ENCODE measurements at regions not wholly inside any gene's neighbourhood (a gene's known extent, or its start where the extent isn't known, plus 50 kb on each side); places are given as distances from the start of the nearest gene placed in this dataset.

- no peak for TF ChIP-seq REST (IDR thresholded peaks at IDR 0.05; ENCODE audit: low read depth, low read length)
- no peak for TF ChIP-seq TCF12 (IDR thresholded peaks at IDR 0.05)
- no peak for TF ChIP-seq FOSL2 (IDR thresholded peaks at IDR 0.05; ENCODE audit: borderline replicate concordance, low read depth)
- TF ChIP-seq GATA2 (CRISPR knock-in tag; IDR thresholded peaks at IDR 0.05), result no peak
- no peak for TF ChIP-seq EP300 (IDR thresholded peaks at IDR 0.05; ENCODE audit: borderline replicate concordance in 1 of 2, low read depth in 1 of 2, low read length in 1 of 2)
Observed at GRCh38 chr9:88892724-88893123, 98.5 kb upstream of the S1PR3 start (continued).

- Histone ChIP-seq H3K36me3 (replicated peaks in 1 of 2; ENCODE audit: control insufficient read depth in 1 of 2, insufficient read depth in 2 of 2, low read length in 1 of 2) (no peaks in the 10 kb centered on the region), H3K4me2 (no peak overlapping the region), H2AFZ (ENCODE audit: low read depth) (no peak overlapping the region), H4K20me1 (ENCODE audit: insufficient read depth) (no peaks in the 10 kb centered on the region), H3K79me2 (ENCODE audit: insufficient read depth) (no peaks in the 10 kb centered on the region), H3K27me3 (ENCODE audit: insufficient read depth) (no peaks in the 10 kb centered on the region), H3K27ac (ENCODE audit: low read depth in 2 of 2, low read length in 1 of 2) (no peak overlapping the region), H3K4me3 (ENCODE audit: low read depth in 2 of 2, low read length in 1 of 2) (no peak overlapping the region), H3K9ac (no peak overlapping the region), H3F3A (replicated peaks; ENCODE audit: insufficient read depth) (no peaks in the 10 kb centered on the region), H3K9me2 (no peaks in the 10 kb centered on the region), H3K9me3 (no peaks in the 10 kb centered on the region), H3K4me1 (ENCODE audit: control insufficient read depth in 1 of 2, insufficient read depth in 2 of 2, low read depth in 1 of 2, low read length in 1 of 2) (no peaks in the 10 kb centered on the region)
- DNase-seq, result no peak
- CTCF ChIA-PET, result no interaction called here
- POLR2A ChIA-PET, result no interaction called here
- TF ChIP-seq PBX3 (IDR thresholded peaks at IDR 0.05) (no peak), FOSL2 (IDR thresholded peaks at IDR 0.05; ENCODE audit: borderline replicate concordance, low read depth) (no peak), TEAD4 (IDR thresholded peaks at IDR 0.05; ENCODE audit: borderline replicate concordance, insufficient read depth) (no peak), POLR2AphosphoS5 (IDR thresholded peaks at IDR 0.05; ENCODE audit: low read depth, low read length) (no peak), FOXJ3 (CRISPR knock-in tag; IDR thresholded peaks at IDR 0.05) (no peak), SMC3 (IDR thresholded peaks at IDR 0.05; ENCODE audit: low read depth, low read length) (no peak), NRF1 (IDR thresholded peaks at IDR 0.05; ENCODE audit: low read depth, low read length) (no peak), GABPA (IDR thresholded peaks at IDR 0.05; ENCODE audit: low read depth) (no peak), MEF2A (IDR thresholded peaks at IDR 0.05; ENCODE audit: borderline replicate concordance, low read depth) (no peak), USF1 (IDR thresholded peaks at IDR 0.05; ENCODE audit: borderline replicate concordance, low read depth) (no peak), NFIC (IDR thresholded peaks at IDR 0.05; ENCODE audit: borderline replicate concordance) (no peak), MAX (IDR thresholded peaks at IDR 0.05; ENCODE audit: low read depth) (no peak), JUND (IDR thresholded peaks at IDR 0.05) (no peak), RXRA (IDR thresholded peaks at IDR 0.05; ENCODE audit: borderline replicate concordance, low read depth) (no peak), EZH2phosphoT487 (IDR thresholded peaks at IDR 0.05; ENCODE audit: borderline replicate concordance, low read depth) (no peak), REST (IDR thresholded peaks at IDR 0.05; ENCODE audit: low read depth, low read length) (no peak), FOXM1 (IDR thresholded peaks at IDR 0.05; ENCODE audit: low read depth) (no peak), RAD21 (IDR thresholded peaks at IDR 0.05; ENCODE audit: low read length) (no peak), CHD2 (IDR thresholded peaks at IDR 0.05; ENCODE audit: low read length, partially characterized antibody) (no peak), ZBTB33 (IDR thresholded peaks at IDR 0.05; ENCODE audit: borderline replicate concordance, low read depth) (no peak)
Observed at GRCh38 chr9:88897081-88897480, 94.2 kb upstream of the S1PR3 start.
